ENCODE measurements at regions not wholly inside any gene's neighbourhood (a gene's known extent, or its start where the extent isn't known, plus 50 kb on each side); places are given as distances from the start of the nearest gene placed in this dataset.

DNA sequence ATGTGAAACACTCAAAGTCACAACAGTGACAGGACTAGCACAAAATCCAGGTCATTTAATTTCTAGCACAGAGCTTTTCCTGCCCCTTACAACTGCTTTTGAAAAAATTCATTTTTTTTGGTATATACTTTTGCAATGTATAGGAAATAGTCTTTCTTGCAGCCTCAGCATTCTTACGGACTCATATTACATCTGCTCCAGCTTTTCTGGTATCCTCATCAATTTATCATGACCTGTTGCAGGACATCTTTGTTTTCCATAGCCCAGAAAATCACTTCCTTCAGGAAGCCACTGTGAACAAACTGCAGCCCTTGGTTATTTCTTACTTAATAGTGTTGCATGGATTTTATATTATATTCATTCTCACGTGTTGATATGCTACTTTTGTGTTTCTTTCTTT, 347.9 kb upstream of the MTPN start:
- TF ChIP-seq, protein P1, sequence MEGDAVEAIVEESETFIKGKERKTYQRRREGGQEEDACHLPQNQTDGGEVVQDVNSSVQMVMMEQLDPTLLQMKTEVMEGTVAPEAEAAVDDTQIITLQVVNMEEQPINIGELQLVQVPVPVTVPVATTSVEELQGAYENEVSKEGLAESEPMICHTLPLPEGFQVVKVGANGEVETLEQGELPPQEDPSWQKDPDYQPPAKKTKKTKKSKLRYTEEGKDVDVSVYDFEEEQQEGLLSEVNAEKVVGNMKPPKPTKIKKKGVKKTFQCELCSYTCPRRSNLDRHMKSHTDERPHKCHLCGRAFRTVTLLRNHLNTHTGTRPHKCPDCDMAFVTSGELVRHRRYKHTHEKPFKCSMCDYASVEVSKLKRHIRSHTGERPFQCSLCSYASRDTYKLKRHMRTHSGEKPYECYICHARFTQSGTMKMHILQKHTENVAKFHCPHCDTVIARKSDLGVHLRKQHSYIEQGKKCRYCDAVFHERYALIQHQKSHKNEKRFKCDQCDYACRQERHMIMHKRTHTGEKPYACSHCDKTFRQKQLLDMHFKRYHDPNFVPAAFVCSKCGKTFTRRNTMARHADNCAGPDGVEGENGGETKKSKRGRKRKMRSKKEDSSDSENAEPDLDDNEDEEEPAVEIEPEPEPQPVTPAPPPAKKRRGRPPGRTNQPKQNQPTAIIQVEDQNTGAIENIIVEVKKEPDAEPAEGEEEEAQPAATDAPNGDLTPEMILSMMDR (IDR thresholded peaks at IDR 0.05): no peak
- TF ChIP-seq POLR2A (IDR thresholded peaks at IDR 0.05) (no peak), POLR2AphosphoS5 (IDR thresholded peaks at IDR 0.05) (no peak)

Measured in upper lobe of left lung (tissue), 4 donors.